Tibial artery (tissue), 4 donors: ENCODE measurements at regions not wholly inside any gene's neighbourhood (a gene's known extent, or its start where the extent isn't known, plus 50 kb on each side); places are given as distances from the start of the nearest gene placed in this dataset.

ENCODE experiments used
- DNase-seq, 2 donors: peaks; one replicate each; pipeline ENCODE4 v3.0.0-alpha.2; 2019
- H3K27ac ChIP-seq, 2 donors: fragments of 200-600 bp; sonication (generic) in 1 of 2; 1 replicate in 1 of 2; 2 replicates in 1 of 2; pipeline ENCODE4 v1.5.1; 2018 to 2019; ENCODE audit warnings: mild to moderate bottlenecking in 1 of 2
- H3K27me3 ChIP-seq, 2 donors: fragments of 200-600 bp; sonication (generic) in 1 of 2; one replicate each; pipeline versions ENCODE4 v1.5.1 to v1.6.0; 2016 to 2019
- H3K36me3 ChIP-seq, 3 donors: fragments of 200-600 bp; sonication (generic) in 2 of 3; one replicate each; pipeline ENCODE4 v1.5.1; 2016 to 2019; ENCODE audit warnings: mild to moderate bottlenecking in 2 of 3
- H3K4me1 ChIP-seq, 4 donors: fragments of 200-600 bp; sonication (generic) in 2 of 4; 1 replicate in 3 of 4; 2 replicates in 1 of 4; pipeline ENCODE4 v1.5.1; 2016 to 2019
- H3K4me3 ChIP-seq, 2 donors: fragments of 200-600 bp; sonication (generic) in 1 of 2; 1 replicate in 1 of 2; 2 replicates in 1 of 2; pipeline ENCODE4 v1.5.1; 2018 to 2019; ENCODE audit warnings: mild to moderate bottlenecking in 2 of 2
- H3K9me3 ChIP-seq, 3 donors: fragments of 200-600 bp; sonication (generic) in 1 of 3; one replicate each; pipeline ENCODE4 v1.5.1; 2016 to 2019
- intact Hi-C: fragments of 100-400 bp; cut with DNase I; formaldehyde crosslinking; loops from one replicate; pipeline ENCODE4 v1.15.0; 2023; ENCODE audit warnings: low total_unique reads
- TF ChIP-seq, protein P1 (sequence below), 2 experiments: fragments of 200-600 bp in 1 of 2; fragments of 450-650 bp in 1 of 2; IDR thresholded peaks; one replicate each; pipeline ENCODE4 v1.5.1; 2017 to 2019; ENCODE audit warnings: antibody characterized with exemption in 2 of 2, mild to moderate bottlenecking in 1 of 2, moderate library complexity in 1 of 2

DNA sequence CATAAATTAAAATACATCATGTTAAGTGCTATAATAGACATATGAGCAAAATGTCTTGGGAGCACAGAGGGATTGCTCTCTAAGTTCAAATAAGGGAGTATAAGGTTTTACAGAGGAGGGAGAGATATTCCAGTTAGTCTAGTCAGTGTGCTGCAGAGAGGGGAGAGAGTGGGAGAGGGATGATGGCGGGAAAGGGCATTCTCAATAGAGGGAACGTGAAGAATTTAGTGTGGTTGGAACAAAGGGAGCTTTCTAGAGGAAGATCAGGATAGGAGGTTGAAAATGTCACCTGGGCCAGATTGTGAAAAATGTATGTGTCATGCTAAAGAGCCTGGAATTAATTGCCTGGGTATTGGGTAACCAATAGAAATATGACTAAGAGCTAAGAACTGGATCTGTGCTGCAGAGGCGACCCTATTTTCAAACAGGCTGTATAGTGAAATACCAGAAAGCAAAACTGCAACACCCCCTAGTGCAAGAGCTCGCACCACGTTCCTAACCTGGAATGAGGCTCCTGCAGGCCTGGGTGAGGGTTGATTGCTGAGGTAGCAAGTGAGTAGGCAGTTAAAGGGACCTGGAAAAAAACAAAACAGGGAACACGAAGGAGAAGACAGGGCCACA is 791.8 kb upstream of the C9orf72 start:
- H3K4me1 ChIP-seq = no peaks in the 10 kb centered on the region
- no peaks in the 10 kb centered on the region for H3K27me3 ChIP-seq
- H3K4me3 ChIP-seq = no peak overlapping the region
- no peaks in the 10 kb centered on the region for H3K9me3 ChIP-seq
- intact Hi-C loops = no loop called here
- TF ChIP-seq, protein P1, sequence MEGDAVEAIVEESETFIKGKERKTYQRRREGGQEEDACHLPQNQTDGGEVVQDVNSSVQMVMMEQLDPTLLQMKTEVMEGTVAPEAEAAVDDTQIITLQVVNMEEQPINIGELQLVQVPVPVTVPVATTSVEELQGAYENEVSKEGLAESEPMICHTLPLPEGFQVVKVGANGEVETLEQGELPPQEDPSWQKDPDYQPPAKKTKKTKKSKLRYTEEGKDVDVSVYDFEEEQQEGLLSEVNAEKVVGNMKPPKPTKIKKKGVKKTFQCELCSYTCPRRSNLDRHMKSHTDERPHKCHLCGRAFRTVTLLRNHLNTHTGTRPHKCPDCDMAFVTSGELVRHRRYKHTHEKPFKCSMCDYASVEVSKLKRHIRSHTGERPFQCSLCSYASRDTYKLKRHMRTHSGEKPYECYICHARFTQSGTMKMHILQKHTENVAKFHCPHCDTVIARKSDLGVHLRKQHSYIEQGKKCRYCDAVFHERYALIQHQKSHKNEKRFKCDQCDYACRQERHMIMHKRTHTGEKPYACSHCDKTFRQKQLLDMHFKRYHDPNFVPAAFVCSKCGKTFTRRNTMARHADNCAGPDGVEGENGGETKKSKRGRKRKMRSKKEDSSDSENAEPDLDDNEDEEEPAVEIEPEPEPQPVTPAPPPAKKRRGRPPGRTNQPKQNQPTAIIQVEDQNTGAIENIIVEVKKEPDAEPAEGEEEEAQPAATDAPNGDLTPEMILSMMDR (IDR thresholded peaks at IDR 0.05) = no peak
- H3K27ac ChIP-seq = no peak overlapping the region
- no peaks in the 10 kb centered on the region for H3K36me3 ChIP-seq
- no peak for DNase-seq

DNA sequence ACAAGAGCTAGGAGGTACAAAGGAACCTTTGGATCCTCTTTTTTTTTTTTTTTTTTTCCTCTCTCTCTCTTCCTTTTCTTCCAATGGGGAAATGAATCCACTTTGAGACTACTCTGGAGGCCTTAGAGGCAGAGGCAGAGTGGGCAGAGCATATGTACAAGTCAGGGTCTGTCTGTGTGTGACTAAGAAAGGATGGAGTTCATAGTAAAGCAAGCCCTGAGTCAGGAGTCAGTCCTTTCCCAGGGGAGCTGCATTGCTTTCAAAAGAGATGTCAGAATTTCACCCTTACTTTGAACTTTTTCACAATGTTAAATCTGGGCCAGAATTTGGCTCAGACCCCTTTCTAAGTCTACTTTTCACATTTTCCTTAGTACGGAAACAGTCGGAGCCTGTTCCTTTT is 792.4 kb upstream of the C9orf72 start:
- H3K27ac ChIP-seq = no peak overlapping the region
- intact Hi-C loops = no loop called here
- H3K27me3 ChIP-seq = no peaks in the 10 kb centered on the region
- no peaks in the 10 kb centered on the region for H3K4me1 ChIP-seq
- H3K4me3 ChIP-seq = no peak overlapping the region
- no peaks in the 10 kb centered on the region for H3K9me3 ChIP-seq
- H3K36me3 ChIP-seq = no peaks in the 10 kb centered on the region
- TF ChIP-seq, protein P1 (IDR thresholded peaks at IDR 0.05) = no peak
- no peak for DNase-seq

DNA sequence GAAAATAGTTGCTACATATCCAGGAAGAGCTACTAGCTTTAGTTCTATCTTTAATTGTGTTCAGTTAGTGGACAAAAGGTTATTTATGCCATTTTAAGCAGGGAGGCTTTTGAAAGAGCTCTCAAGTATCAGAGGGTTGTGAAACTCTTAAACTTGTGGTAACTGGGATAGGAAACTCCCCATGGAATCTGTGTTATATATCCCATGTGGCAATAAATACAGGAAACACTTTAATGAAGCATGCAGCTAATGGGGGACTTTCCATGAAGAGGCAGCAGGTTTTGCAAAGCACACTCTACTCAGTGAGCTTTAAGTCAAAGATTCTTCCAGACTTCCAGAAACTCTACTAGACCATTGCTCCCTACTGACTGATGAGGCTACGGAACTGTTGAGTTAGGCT is 805.0 kb upstream of the C9orf72 start:
- intact Hi-C loops = no loop called here
- H3K36me3 ChIP-seq = no peaks in the 10 kb centered on the region
- TF ChIP-seq, protein P1 (IDR thresholded peaks at IDR 0.05) = no peak
- H3K4me1 ChIP-seq = no peaks in the 10 kb centered on the region
- no peak overlapping the region for H3K4me3 ChIP-seq
- H3K27ac ChIP-seq = no peak overlapping the region
- no peaks in the 10 kb centered on the region for H3K27me3 ChIP-seq
- H3K9me3 ChIP-seq = no peaks in the 10 kb centered on the region
- DNase-seq = no peak

DNA sequence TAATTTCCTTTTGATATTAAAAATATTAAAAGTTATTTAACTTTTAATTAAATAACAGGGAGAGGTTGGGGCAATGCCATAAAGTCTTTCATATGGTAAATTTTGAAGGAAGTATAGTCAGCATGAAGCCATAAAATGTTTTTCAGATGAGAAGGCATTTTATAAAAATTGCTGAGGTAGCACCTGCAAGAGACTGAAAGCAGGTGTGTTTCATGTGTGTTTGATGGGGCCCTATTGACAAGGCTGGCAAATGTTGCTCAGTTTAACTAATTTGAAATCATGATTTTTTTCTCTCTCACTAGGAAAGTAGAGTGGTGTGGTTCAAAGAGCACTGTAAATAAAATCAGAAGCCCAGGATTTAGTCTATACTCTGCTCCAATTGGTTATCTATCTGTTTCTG is 805.8 kb upstream of the C9orf72 start:
- Histone ChIP-seq H3K36me3 (no peaks in the 10 kb centered on the region), H3K27me3 (no peaks in the 10 kb centered on the region), H3K27ac (no peak overlapping the region), H3K4me3 (no peak overlapping the region), H3K4me1 (no peaks in the 10 kb centered on the region), H3K9me3 (no peaks in the 10 kb centered on the region)
- TF ChIP-seq, protein P1 (IDR thresholded peaks at IDR 0.05) = no peak
- intact Hi-C loops = no loop called here
- no peak for DNase-seq

DNA sequence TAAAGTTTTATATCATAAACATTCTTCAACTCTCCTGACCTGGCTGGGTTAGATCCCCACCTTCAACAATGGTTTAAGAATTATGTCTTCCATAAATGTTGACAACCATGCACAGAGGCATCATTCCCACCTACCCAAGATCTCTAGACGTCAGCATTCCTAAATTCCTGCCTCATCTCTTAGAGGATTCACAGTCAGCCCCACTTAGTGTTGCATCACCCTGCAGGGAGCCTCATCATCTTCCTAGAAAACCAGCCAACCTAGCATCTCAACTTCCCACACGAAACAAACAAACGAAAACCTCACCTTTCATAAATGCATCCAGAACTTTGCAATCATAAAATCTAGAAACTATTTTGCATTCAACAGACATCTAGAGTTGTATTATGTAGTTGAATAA is 816.1 kb upstream of the C9orf72 start:
- Histone ChIP-seq H3K36me3 (no peaks in the 10 kb centered on the region), H3K9me3 (no peaks in the 10 kb centered on the region), H3K4me3 (no peak overlapping the region), H3K27ac (no peak overlapping the region), H3K4me1 (no peaks in the 10 kb centered on the region), H3K27me3 (no peaks in the 10 kb centered on the region)
- DNase-seq = no peak
- TF ChIP-seq, protein P1 (IDR thresholded peaks at IDR 0.05) = no peak
- intact Hi-C loops = no loop called here

DNA sequence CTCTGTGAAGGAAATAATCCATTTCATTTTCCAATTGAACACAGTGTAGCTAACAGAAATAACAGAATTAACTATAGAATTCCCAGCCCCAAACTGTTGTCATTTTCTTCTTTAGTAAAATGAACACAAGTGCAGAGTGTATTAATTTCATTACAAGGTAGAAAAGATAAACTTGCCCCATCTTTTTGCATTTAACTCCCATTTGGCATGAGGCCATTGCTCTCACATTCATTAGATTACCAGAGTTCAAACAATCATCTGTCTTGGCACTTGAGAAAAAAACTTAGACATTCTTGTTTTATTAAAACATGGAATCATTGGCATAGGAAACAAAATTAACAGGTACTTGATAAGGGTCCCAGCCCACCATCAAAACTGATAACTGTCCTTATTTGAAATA is 821.5 kb upstream of the C9orf72 start:
- TF ChIP-seq, protein P1 (IDR thresholded peaks at IDR 0.05) = no peak
- Histone ChIP-seq H3K4me3 (no peak overlapping the region), H3K27ac (no peak overlapping the region), H3K9me3 (no peaks in the 10 kb centered on the region), H3K27me3 (no peaks in the 10 kb centered on the region), H3K36me3 (no peaks in the 10 kb centered on the region), H3K4me1 (no peaks in the 10 kb centered on the region)
- intact Hi-C loops = no loop called here
- DNase-seq = no peak
